GM21723 (cell line): ENCODE measurements at regions not wholly inside any gene's neighbourhood (a gene's known extent, or its start where the extent isn't known, plus 50 kb on each side); places are given as distances from the start of the nearest gene placed in this dataset.

ENCODE experiments used
- ATAC-seq: cut with Tn5 transposase; IDR thresholded peaks from one replicate; pipeline ENCODE4 v1.9.1; 2021; ENCODE audit warnings: mild to moderate bottlenecking, moderate library complexity; ENCODE audit not compliant: unreplicated experiment

- ATAC-seq, result no peak
Observed at GRCh38 chr7:136667584-136667983, 200.9 kb upstream of the CHRM2 start.

DNA sequence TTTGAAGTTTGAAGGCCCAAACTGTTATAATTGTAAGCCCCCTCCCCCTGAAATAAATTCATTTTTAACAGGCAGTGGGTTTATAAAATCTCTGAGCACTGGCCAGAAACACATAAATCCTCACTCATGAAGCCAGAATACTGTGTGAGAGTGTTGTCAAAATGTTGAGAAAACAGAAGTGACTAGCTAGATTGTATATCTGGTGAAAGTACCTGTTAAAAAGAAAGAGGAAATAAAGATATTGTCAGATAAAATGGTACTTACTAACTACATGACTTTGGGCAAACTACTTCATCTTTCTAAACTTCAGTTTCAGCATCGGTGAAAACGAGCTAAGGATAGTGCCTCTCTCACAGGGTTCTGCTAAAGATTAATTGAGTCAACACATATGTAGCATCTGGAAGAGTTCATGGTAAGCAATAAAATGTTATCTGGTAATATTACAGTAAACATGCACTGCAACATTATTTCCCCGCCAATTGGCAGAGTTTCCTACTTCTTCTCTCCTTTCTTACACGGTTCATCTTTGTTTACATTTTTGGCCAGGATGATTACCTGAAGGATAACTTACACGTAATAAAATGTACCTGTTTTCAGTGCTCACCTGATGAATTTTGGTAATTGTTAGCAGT is 202.5 kb upstream of the CHRM2 start:
- no peak for ATAC-seq

GRCh38 chr7:136664537-136664936 is 203.9 kb upstream of the CHRM2 start:
- ATAC-seq, result no peak

- no peak for ATAC-seq
Observed at GRCh38 chr7:136657482-136657921, 210.9 kb upstream of the CHRM2 start.

GRCh38 chr7:136656516-136656915 is 211.9 kb upstream of the CHRM2 start:
- no peak for ATAC-seq

- ATAC-seq, result no peak
Observed at GRCh38 chr7:136655414-136655813, 213.0 kb upstream of the CHRM2 start.

DNA sequence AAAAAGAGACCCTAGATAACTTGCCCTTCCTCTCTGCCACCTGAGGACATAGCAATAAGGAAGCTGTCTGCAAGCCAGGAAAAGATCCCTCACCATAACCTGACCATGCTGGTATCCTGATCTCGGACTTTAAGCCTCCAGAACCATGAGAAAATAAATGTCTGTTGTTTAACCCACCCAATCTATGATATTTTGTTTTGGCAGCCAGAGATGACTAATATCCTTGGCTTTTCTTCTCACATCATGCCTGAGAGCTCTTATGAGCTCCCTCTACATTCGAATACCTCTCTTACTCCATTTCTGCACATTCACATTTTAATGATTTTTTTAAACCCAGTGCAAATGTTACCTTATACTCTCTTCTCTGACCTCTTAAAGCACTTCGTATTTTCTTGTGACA is 214.0 kb upstream of the CHRM2 start:
- no peak for ATAC-seq

- no peak for ATAC-seq
Observed at GRCh38 chr7:136652635-136653370, 215.6 kb upstream of the CHRM2 start.

GRCh38 chr7:136640977-136641376 is 227.5 kb upstream of the CHRM2 start:
- ATAC-seq, result no peak

- no peak for ATAC-seq
Observed at GRCh38 chr7:136637813-136638212, 230.6 kb upstream of the CHRM2 start.

DNA sequence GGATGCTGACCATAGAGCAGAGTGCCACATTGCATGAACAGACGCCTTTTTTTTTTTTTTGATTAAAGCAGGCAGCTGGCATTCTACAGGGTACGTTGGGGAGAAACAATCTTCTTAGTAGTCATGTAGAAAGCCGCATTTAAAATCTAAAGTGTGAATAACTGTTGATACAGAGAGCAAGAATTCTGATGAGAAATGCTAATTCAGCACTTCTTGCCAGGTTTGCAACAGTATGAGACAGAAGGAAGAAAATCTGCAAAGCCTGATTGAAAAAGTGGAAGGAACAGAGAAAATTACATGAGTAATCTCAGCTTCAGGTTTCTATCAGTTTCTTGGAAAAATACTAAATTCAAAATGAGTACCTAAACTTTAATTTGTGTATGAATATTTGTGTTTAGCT is 232.7 kb upstream of the CHRM2 start:
- ATAC-seq, result no peak

GRCh38 chr7:136618818-136619217 is 249.6 kb upstream of the CHRM2 start:
- no peak for ATAC-seq

DNA sequence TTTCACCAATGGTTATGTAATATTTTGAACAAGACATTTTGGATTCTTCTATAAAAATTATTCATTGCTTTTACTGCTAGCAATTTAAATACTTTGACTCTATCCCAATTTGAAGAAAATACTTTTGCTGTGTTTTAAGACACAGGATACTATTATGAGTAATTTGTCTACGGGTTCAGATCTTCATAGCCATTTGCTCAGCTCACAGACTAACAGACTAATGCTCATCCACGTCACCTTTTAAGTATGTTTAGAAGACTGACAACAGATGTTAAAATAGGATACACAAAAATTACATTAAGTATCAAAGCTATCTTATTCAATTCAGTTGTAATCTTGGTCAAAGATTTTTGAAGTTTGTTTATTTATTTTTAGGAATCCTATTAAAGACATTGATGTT is 251.3 kb upstream of the CHRM2 start:
- ATAC-seq, result no peak

DNA sequence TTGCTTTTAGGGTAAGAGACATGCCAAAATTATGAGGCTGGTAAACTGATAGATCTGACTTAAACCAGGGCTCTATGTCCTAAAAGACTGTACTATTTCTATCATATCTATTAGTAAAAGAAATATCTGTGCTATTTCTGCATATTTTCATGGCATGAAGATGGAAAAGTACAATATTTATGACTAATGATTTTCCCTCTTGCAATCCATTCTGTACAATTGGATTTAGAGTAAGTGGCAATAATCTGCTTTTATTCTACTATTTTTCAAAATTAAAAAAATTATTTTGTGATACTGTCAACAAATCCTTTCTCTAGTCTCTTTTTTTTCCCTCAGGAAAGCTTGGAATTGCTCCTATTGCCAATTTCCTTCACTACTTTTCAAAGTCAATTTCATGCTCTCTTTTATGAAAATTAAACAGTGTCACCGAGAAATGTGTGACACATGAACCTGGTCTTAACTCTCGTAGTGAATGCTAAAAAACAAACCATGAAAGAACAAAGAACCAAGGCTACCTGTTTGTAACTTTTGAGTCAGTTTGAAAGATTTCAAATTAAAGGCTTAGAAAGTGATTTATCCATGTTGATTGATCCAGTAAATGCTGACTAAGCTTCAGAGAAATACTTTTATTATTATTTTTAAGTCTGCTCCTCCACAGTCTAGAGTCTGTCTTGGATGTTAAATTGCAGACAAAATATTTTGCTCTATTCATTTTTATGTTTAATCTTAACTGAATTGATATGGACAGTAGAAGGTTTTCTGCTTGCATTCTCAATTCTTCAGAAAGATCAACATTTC is 262.7 kb upstream of the CHRM2 start:
- no peak for ATAC-seq

GRCh38 chr7:136601772-136602171 is 266.7 kb upstream of the CHRM2 start:
- ATAC-seq, result no peak

DNA sequence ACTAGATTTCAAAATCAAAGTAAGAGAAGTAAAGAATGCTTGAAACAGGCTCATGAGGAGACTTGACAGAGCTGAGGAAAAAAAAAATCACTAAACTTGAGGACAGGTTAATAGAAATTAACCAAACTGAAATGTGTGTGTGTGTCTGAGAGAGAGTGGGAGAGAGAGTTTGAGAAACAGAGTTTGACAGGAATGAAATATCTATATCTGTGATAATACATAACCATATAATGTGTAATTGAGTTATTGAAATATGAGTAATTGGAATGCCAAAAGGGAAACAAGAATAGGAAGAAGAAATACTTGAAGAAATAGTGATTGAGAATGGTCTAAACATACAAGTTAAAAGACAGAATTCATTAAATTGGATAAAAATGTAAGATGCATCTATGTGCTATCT is 268.0 kb upstream of the CHRM2 start:
- no peak for ATAC-seq

DNA sequence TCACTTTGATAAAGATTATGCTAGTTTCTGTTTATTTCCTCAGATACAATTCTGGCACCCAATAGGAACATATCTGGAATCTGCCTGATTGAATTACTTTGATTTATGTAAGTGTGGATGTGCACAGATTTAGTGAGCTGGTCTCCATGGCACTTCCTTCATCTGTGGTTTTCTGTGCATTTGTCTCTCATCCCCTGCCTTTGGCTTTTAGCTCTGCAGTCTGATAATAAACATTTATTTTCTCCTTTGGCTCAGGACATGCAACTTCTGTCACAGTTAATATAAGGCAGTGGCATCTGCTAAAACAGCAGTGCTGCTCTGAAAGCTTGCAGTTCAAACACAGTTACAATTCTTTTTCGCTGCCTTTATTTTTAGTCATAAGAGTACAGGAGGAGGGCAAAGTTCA is 273.7 kb upstream of the CHRM2 start:
- ATAC-seq, result no peak

DNA sequence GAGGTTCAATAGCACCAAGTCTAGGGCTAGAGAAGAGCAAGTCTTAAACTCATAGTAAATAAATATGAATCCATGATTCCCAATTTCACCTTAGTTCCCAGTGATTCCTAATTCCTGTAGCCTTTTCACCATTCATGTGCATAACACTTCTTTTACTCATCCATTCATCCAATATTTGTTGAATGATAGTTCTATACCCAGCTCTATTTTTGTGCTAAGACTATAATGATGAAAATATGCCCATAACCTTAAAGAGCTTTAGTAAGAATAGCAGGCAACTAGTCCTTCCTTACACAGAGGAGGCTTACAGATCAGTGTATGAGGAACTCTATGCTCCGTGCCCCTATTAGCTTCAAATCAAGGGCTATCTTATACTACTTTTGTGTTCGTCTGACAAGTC is 280.2 kb upstream of the CHRM2 start:
- no peak for ATAC-seq

DNA sequence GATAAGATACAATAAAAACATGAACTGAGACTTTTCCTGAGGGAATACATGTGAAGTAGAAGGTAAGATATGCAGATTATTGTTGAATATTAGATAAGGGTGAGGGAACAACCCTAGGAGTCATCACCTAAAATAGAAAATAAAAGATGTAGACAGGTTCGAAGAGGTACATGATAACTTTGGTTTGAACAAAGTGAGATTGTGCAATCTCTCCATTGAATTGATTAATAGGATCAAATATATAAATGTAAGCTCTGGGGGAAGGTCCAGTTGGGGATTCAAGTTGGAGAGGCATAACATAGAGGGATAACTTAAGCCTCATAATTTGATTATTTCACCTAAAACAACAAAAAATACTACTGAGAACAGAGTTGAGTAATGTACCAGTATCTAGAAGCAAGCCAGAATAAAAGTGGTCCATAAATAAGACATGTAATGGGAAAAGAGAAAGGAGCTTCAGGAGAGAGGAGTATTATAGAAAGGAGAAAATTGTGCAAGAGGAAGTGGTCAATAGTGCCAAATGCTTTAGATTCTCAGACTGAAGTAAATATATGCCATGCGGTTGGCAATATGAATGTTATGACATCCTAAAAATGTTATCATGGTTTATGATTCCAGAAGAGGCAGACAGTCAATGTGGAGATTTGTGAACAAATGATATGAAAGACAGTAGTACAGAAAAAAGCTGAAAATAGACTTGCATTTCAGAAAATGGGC is 282.3 kb upstream of the CHRM2 start:
- ATAC-seq, result no peak

- no peak for ATAC-seq
Observed at GRCh38 chr7:136566491-136566890, 302.0 kb upstream of the CHRM2 start.

DNA sequence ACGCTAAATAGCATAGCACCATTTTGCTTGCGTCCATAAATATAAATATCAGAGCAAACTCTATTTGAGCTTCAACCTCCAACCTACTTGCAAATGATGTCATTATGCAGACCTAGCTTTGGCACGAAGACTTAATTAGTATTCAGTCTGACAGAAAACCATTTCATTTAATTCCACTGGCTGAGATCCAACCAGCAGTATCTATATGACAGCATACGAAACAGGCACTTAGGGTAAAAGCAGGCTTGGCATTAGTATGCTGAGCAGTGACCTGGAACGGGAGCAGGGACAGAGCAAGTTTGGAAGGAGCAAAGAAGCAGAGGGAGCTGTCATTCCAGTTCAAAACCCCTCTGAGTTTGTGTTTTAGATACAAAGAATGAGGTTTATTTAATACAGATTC is 312.5 kb upstream of the CHRM2 start:
- ATAC-seq, result no peak
